ENCODE measurements at regions not wholly inside any gene's neighbourhood (a gene's known extent, or its start where the extent isn't known, plus 50 kb on each side); places are given as distances from the start of the nearest gene placed in this dataset.
"Not testable (repeated sequence)": the region's sequence is repeated elsewhere in the genome, so short reads cannot be mapped to it uniquely, and the experiment has no call there.

DNA sequence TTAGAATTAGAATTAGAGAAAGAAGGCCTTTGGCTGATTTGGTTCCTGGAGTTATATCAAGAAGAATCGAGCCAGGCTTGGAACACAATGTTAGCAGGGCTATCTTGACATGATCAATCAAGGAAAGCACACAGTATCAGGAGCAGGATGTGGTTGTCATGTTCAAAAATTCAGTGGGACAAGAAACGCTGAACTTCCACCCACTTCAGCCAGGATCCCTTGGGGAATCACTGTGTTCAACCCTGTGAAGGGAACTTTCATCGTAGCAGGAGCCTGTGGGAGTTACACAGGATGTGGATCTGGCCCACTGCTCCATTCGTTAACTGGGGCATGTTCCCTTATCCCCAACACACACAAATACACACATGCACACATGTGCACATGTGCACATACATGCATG, 817.8 kb downstream of the SPATA31A1 start:
- TF ChIP-seq POLR2AphosphoS5 (IDR thresholded peaks at IDR 0.05; ENCODE audit: low read depth, low read length); SRF (IDR thresholded peaks at IDR 0.05; ENCODE audit: low read depth); POLR2A (IDR thresholded peaks at IDR 0.05; ENCODE audit: borderline replicate concordance, extremely low read depth, insufficient read depth, insufficient read length); EZH2 (IDR thresholded peaks at IDR 0.05); SIN3A (IDR thresholded peaks at IDR 0.05; ENCODE audit: low read depth); ZFX (IDR thresholded peaks at IDR 0.05); ZNF274 (IDR thresholded peaks at IDR 0.05; ENCODE audit: low read depth, low read length); EZH2phosphoT487 (IDR thresholded peaks at IDR 0.05; ENCODE audit: borderline replicate concordance); SP1 (IDR thresholded peaks at IDR 0.05; ENCODE audit: low read depth): not testable (repeated sequence)
- TF ChIP-seq, protein P1, sequence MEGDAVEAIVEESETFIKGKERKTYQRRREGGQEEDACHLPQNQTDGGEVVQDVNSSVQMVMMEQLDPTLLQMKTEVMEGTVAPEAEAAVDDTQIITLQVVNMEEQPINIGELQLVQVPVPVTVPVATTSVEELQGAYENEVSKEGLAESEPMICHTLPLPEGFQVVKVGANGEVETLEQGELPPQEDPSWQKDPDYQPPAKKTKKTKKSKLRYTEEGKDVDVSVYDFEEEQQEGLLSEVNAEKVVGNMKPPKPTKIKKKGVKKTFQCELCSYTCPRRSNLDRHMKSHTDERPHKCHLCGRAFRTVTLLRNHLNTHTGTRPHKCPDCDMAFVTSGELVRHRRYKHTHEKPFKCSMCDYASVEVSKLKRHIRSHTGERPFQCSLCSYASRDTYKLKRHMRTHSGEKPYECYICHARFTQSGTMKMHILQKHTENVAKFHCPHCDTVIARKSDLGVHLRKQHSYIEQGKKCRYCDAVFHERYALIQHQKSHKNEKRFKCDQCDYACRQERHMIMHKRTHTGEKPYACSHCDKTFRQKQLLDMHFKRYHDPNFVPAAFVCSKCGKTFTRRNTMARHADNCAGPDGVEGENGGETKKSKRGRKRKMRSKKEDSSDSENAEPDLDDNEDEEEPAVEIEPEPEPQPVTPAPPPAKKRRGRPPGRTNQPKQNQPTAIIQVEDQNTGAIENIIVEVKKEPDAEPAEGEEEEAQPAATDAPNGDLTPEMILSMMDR (IDR thresholded peaks at IDR 0.05 in 2 of 3, conservative IDR thresholded peaks at IDR 0.05 in 1 of 3; ENCODE audit: borderline replicate concordance in 1 of 3, insufficient read depth in 1 of 3, low read depth in 2 of 3, low read length in 2 of 3), result not testable (repeated sequence)
- TF ChIP-seq, protein P2, sequence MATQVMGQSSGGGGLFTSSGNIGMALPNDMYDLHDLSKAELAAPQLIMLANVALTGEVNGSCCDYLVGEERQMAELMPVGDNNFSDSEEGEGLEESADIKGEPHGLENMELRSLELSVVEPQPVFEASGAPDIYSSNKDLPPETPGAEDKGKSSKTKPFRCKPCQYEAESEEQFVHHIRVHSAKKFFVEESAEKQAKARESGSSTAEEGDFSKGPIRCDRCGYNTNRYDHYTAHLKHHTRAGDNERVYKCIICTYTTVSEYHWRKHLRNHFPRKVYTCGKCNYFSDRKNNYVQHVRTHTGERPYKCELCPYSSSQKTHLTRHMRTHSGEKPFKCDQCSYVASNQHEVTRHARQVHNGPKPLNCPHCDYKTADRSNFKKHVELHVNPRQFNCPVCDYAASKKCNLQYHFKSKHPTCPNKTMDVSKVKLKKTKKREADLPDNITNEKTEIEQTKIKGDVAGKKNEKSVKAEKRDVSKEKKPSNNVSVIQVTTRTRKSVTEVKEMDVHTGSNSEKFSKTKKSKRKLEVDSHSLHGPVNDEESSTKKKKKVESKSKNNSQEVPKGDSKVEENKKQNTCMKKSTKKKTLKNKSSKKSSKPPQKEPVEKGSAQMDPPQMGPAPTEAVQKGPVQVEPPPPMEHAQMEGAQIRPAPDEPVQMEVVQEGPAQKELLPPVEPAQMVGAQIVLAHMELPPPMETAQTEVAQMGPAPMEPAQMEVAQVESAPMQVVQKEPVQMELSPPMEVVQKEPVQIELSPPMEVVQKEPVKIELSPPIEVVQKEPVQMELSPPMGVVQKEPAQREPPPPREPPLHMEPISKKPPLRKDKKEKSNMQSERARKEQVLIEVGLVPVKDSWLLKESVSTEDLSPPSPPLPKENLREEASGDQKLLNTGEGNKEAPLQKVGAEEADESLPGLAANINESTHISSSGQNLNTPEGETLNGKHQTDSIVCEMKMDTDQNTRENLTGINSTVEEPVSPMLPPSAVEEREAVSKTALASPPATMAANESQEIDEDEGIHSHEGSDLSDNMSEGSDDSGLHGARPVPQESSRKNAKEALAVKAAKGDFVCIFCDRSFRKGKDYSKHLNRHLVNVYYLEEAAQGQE (IDR thresholded peaks at IDR 0.05; ENCODE audit: low read depth), result not testable (repeated sequence)
- TF ChIP-seq, protein P3, sequence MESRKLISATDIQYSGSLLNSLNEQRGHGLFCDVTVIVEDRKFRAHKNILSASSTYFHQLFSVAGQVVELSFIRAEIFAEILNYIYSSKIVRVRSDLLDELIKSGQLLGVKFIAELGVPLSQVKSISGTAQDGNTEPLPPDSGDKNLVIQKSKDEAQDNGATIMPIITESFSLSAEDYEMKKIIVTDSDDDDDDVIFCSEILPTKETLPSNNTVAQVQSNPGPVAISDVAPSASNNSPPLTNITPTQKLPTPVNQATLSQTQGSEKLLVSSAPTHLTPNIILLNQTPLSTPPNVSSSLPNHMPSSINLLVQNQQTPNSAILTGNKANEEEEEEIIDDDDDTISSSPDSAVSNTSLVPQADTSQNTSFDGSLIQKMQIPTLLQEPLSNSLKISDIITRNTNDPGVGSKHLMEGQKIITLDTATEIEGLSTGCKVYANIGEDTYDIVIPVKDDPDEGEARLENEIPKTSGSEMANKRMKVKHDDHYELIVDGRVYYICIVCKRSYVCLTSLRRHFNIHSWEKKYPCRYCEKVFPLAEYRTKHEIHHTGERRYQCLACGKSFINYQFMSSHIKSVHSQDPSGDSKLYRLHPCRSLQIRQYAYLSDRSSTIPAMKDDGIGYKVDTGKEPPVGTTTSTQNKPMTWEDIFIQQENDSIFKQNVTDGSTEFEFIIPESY (IDR thresholded peaks at IDR 0.05; ENCODE audit: extremely low read depth, insufficient replicate concordance, low read length), result not testable (repeated sequence)
- TF ChIP-seq, protein P4, sequence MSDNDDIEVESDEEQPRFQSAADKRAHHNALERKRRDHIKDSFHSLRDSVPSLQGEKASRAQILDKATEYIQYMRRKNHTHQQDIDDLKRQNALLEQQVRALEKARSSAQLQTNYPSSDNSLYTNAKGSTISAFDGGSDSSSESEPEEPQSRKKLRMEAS (IDR thresholded peaks at IDR 0.05), result not testable (repeated sequence)

All from HCT116 (cell line).